Neural cell (in vitro differentiated cells): ENCODE measurements at regions not wholly inside any gene's neighbourhood (a gene's known extent, or its start where the extent isn't known, plus 50 kb on each side); places are given as distances from the start of the nearest gene placed in this dataset.

ENCODE experiments used
- H2AFZ ChIP-seq: fragments of 200-600, 300-800 bp; sonication (generic), shearing (Covaris generic); 2 replicates; pipeline ENCODE4 v1.6.0; 2014; ENCODE audit warnings: low read depth, mild to moderate bottlenecking, antibody characterized with exemption, low read length, moderate library complexity
- H3F3A ChIP-seq: fragments of 200-600 bp; shearing (Covaris generic); 2 replicates; pipeline ENCODE4 v1.6.1; 2016; ENCODE audit warnings: mild to moderate bottlenecking, moderate library complexity, mixed read lengths, antibody characterized with exemption, low read length; ENCODE audit not compliant: insufficient read depth, poor library complexity, severe bottlenecking
- H3K27ac ChIP-seq: fragments of 200-600, 300-800 bp; sonication (generic), shearing (Covaris generic); 2 replicates; pipeline ENCODE4 v1.5.1; 2014; ENCODE audit warnings: mild to moderate bottlenecking, low read length, moderate library complexity
- H3K27me3 ChIP-seq: fragments of 300-800, 200-600 bp; sonication (generic), shearing (Covaris generic); 2 replicates; pipeline ENCODE4 v1.6.0; 2014; ENCODE audit warnings: mild to moderate bottlenecking, low read depth, low read length, moderate library complexity; ENCODE audit not compliant: insufficient read depth
- H3K36me3 ChIP-seq: fragments of 300-800, 200-600 bp; sonication (generic), shearing (Covaris generic); 2 replicates; pipeline ENCODE4 v1.5.1; 2014; ENCODE audit warnings: mild to moderate bottlenecking, antibody characterized with exemption, low read length, moderate library complexity; ENCODE audit not compliant: insufficient read depth
- H3K4me2 ChIP-seq: fragments of 300-800, 200-600 bp; sonication (generic), shearing (Covaris generic); 2 replicates; pipeline ENCODE4 v1.6.0; 2014; ENCODE audit warnings: mild to moderate bottlenecking, low read length
- H3K4me3 ChIP-seq: fragments of 300-800, 200-600 bp; sonication (generic), shearing (Covaris generic); 2 replicates; pipeline ENCODE4 v1.5.1; 2014; ENCODE audit warnings: mild to moderate bottlenecking, low read length, moderate library complexity
- H3K79me2 ChIP-seq: fragments of 200-600 bp; shearing (Covaris generic); replicated peaks from 2 replicates; pipeline ENCODE4 v1.6.0; 2014; ENCODE audit warnings: mild to moderate bottlenecking, low read length, moderate library complexity; ENCODE audit not compliant: insufficient read depth
- H3K9ac ChIP-seq: fragments of 300-800, 200-600 bp; sonication (generic), shearing (Covaris generic); 2 replicates; pipeline ENCODE4 v1.6.1; 2016; ENCODE audit warnings: mild to moderate bottlenecking, low read length, mixed read lengths
- H3K9me2 ChIP-seq: fragments of 200-600 bp; shearing (Covaris generic); 2 replicates; pipeline ENCODE4 v1.6.1; 2016; ENCODE audit warnings: mild to moderate bottlenecking, low read length, mixed read lengths; ENCODE audit not compliant: insufficient read depth
- H3K9me3 ChIP-seq: fragments of 200-600, 300-800 bp; sonication (generic), shearing (Covaris generic); 2 replicates; pipeline ENCODE4 v1.6.1; 2016; ENCODE audit warnings: mild to moderate bottlenecking, mixed run types, low read length, moderate library complexity, mixed read lengths
- H4K20me1 ChIP-seq: fragments of 200-600 bp; shearing (Covaris generic); 2 replicates; pipeline ENCODE4 v1.6.1; 2016; ENCODE audit warnings: mild to moderate bottlenecking, mixed run types; ENCODE audit not compliant: insufficient read depth
- EP300 ChIP-seq: fragments of 450-650 bp; conservative IDR thresholded peaks from 2 replicates; pipeline ENCODE4 v1.6.1; 2014; ENCODE audit warnings: antibody characterized with exemption, mild to moderate bottlenecking, moderate library complexity; ENCODE audit not compliant: poor library complexity, severe bottlenecking
- EZH2 ChIP-seq: fragments of 200-600, 300-800 bp; shearing (Covaris generic), sonication (generic); IDR thresholded peaks from 2 replicates; pipeline ENCODE4 v1.6.1; 2014; ENCODE audit warnings: antibody characterized with exemption, low read length, borderline replicate concordance, mild to moderate bottlenecking; ENCODE audit not compliant: insufficient read depth, poor library complexity, severe bottlenecking
- MXI1 ChIP-seq: fragments of 450-650 bp; conservative IDR thresholded peaks from 2 replicates; pipeline ENCODE4 v1.6.1; 2014; ENCODE audit warnings: antibody characterized with exemption, mild to moderate bottlenecking; ENCODE audit not compliant: poor library complexity, severe bottlenecking
- POLR2AphosphoS5 ChIP-seq: IDR thresholded peaks from 2 replicates; pipeline ENCODE4 v1.6.1; 2012
- RAD21 ChIP-seq: fragments of 450-650 bp; conservative IDR thresholded peaks from 2 replicates; pipeline ENCODE4 v1.6.1; 2014; ENCODE audit warnings: antibody characterized with exemption, mild to moderate bottlenecking, moderate library complexity
- SMC3 ChIP-seq: fragments of 450-650 bp; conservative IDR thresholded peaks from 2 replicates; pipeline ENCODE4 v1.6.1; 2014; ENCODE audit warnings: antibody characterized with exemption, mild to moderate bottlenecking, moderate library complexity; ENCODE audit not compliant: poor library complexity
- TAF1 ChIP-seq: IDR thresholded peaks from 2 replicates; pipeline ENCODE4 v1.6.1; 2012; ENCODE audit warnings: low read depth
- TF ChIP-seq, protein P1 (sequence below): IDR thresholded peaks from 2 replicates; pipeline ENCODE4 v1.6.1; 2012; ENCODE audit warnings: borderline replicate concordance
- TF ChIP-seq, protein P2 (sequence below): fragments of 450-650 bp; IDR thresholded peaks from 2 replicates; pipeline ENCODE4 v1.5.1; 2014; ENCODE audit warnings: antibody characterized with exemption, mild to moderate bottlenecking, moderate library complexity; ENCODE audit not compliant: poor library complexity, severe bottlenecking

DNA sequence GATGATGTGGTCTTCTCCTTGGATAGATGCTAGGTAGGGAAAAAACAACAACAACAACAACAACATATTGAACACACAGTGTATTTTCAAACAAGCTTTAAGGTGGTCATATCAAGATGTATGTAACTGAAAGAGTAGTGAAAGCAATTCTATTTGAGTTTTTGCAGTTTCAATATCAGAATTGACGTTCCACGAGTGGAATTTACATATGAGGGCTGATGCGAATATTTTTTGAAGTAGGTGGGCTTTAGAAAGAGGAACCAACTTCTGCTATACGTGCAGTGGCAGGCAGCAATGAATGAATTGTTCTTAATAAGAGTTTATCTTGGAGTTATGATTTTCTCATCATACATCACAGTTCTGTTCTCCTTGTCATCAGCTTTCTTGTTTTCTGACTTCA is 151.9 kb upstream of the CNTN3 start:
- H3K4me3 ChIP-seq, result no peak overlapping the region
- no peaks in the 10 kb centered on the region for H3K27me3 ChIP-seq
- no peaks in the 10 kb centered on the region for H3K9me3 ChIP-seq
- no peaks in the 10 kb centered on the region for H4K20me1 ChIP-seq
- H3K4me2 ChIP-seq, result no peak overlapping the region
- no peaks in the 10 kb centered on the region for H3K36me3 ChIP-seq
- no peaks in the 10 kb centered on the region for H3K79me2 ChIP-seq
- no peak for TF ChIP-seq RAD21
- TF ChIP-seq TAF1, result no peak
- TF ChIP-seq, protein P1, sequence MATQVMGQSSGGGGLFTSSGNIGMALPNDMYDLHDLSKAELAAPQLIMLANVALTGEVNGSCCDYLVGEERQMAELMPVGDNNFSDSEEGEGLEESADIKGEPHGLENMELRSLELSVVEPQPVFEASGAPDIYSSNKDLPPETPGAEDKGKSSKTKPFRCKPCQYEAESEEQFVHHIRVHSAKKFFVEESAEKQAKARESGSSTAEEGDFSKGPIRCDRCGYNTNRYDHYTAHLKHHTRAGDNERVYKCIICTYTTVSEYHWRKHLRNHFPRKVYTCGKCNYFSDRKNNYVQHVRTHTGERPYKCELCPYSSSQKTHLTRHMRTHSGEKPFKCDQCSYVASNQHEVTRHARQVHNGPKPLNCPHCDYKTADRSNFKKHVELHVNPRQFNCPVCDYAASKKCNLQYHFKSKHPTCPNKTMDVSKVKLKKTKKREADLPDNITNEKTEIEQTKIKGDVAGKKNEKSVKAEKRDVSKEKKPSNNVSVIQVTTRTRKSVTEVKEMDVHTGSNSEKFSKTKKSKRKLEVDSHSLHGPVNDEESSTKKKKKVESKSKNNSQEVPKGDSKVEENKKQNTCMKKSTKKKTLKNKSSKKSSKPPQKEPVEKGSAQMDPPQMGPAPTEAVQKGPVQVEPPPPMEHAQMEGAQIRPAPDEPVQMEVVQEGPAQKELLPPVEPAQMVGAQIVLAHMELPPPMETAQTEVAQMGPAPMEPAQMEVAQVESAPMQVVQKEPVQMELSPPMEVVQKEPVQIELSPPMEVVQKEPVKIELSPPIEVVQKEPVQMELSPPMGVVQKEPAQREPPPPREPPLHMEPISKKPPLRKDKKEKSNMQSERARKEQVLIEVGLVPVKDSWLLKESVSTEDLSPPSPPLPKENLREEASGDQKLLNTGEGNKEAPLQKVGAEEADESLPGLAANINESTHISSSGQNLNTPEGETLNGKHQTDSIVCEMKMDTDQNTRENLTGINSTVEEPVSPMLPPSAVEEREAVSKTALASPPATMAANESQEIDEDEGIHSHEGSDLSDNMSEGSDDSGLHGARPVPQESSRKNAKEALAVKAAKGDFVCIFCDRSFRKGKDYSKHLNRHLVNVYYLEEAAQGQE, result no peak
- TF ChIP-seq EZH2, result no peak
- TF ChIP-seq, protein P2, sequence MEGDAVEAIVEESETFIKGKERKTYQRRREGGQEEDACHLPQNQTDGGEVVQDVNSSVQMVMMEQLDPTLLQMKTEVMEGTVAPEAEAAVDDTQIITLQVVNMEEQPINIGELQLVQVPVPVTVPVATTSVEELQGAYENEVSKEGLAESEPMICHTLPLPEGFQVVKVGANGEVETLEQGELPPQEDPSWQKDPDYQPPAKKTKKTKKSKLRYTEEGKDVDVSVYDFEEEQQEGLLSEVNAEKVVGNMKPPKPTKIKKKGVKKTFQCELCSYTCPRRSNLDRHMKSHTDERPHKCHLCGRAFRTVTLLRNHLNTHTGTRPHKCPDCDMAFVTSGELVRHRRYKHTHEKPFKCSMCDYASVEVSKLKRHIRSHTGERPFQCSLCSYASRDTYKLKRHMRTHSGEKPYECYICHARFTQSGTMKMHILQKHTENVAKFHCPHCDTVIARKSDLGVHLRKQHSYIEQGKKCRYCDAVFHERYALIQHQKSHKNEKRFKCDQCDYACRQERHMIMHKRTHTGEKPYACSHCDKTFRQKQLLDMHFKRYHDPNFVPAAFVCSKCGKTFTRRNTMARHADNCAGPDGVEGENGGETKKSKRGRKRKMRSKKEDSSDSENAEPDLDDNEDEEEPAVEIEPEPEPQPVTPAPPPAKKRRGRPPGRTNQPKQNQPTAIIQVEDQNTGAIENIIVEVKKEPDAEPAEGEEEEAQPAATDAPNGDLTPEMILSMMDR, result no peak
- TF ChIP-seq SMC3, result no peak
- TF ChIP-seq POLR2AphosphoS5, result no peak
- TF ChIP-seq EP300, result no peak
- no peak for TF ChIP-seq MXI1
- no peak overlapping the region for H2AFZ ChIP-seq
- H3K27ac ChIP-seq, result no peak overlapping the region
- no peaks in the 10 kb centered on the region for H3K9me2 ChIP-seq
- H3F3A ChIP-seq, result no peaks in the 10 kb centered on the region
- H3K9ac ChIP-seq, result no peak overlapping the region

DNA sequence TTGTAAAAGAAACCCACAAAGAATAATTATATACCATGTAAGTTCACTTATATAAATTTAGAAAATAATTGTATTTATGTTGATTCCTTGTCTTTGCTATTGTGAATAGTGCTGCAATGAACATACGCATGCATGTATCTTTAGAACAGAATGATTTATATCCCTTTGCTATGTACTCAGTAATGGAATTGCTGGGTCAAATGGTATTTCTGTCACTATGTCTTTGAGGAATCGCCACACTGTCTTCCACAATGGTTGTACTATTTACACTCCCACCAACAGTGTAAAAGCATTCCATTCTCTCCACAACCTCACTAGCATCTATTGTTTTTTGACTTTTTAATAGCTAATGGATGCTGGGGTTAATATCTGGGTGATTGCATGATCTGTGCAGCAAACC is 149.4 kb upstream of the CNTN3 start:
- no peak overlapping the region for H3K27ac ChIP-seq
- no peaks in the 10 kb centered on the region for H3K27me3 ChIP-seq
- TF ChIP-seq, protein P1, result no peak
- TF ChIP-seq MXI1 (no peak), EP300 (no peak), TAF1 (no peak)
- H3K9ac ChIP-seq, result no peak overlapping the region
- H3K4me2 ChIP-seq, result no peak overlapping the region
- H3K36me3 ChIP-seq, result no peaks in the 10 kb centered on the region
- no peaks in the 10 kb centered on the region for H4K20me1 ChIP-seq
- H3K9me2 ChIP-seq, result no peaks in the 10 kb centered on the region
- H3K4me3 ChIP-seq, result no peak overlapping the region
- no peaks in the 10 kb centered on the region for H3F3A ChIP-seq
- no peak overlapping the region for H2AFZ ChIP-seq
- no peaks in the 10 kb centered on the region for H3K79me2 ChIP-seq
- no peaks in the 10 kb centered on the region for H3K9me3 ChIP-seq
